ENCODE measurements at regions not wholly inside any gene's neighbourhood (a gene's known extent, or its start where the extent isn't known, plus 50 kb on each side); places are given as distances from the start of the nearest gene placed in this dataset.
A peak's percentile ranks its signal among the peaks of the same experiment; 100 is the strongest.

DNA sequence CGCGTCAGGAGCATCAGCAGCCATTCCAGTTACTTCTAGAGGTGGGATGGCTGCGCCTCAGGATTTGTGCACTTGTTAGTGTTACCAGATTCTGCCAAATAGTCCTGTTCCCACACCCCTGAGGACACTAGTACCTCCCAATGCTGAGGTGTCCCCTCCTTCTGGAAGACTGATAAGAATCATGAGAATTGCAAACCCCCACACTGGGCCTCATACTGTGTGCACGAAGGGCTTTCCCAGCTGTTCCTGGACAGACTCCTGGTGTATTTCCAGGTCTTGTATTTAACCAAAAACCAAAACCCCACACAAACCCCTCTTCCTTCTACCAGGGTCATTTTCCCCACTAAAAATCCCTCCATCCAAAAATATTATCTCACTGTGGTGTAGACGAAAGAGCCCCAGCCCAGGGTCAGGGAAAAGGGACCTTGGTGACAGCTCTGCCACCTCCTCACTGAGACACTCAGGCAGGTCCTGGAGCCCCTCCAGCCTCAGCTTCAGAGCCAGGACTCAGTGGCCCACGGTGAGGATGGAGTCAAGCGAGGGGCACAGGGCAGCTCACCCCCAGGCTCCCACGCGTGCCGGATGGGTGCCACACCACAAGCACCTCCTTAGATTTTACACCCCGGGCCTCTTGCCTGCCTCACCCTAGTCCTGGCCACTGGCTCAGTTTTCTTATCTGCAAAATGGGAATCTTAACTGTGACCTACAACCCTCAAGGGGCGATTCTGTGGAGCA, 131.4 kb upstream of the RUNX3 start (continued):
- TF ChIP-seq ZNF766 (CRISPR knock-in tag; IDR thresholded peaks at IDR 0.05; ENCODE audit: borderline replicate concordance) (no peak), HMGA1 (CRISPR knock-in tag; conservative IDR thresholded peaks at IDR 0.05) (no peak), PHB2 (IDR thresholded peaks at IDR 0.05; ENCODE audit: partially characterized antibody) (no peak)

DNA sequence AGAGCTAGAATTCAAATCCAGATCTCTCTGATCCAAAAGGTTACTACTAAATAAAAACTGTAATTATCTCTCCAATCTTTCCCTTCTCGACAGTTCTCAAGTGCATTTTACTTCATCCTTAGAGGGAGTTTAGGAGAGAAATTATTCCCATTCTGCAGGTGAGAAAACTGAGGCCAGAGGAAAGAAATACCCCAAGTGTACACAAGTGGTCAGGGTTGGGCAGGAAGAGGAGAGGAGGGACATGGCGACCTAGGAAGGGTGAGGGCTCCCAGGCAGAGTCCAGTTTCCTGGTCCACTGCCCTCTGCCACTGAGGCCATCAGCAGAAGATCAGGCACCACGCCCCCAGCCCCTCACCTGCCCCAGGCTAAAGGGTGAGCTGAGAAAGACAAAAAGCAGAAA, 127.1 kb upstream of the RUNX3 start:
- no peak for FAIRE-seq
- CTCF ChIA-PET (ENCODE audit: low intra/inter-chr PET ratio, low total read pairs), result no interaction called here
- in situ Hi-C loops (cut with HindIII; ENCODE audit: extremely low pct_ligation_motif_present, low pct_unique_long_range_greater_than_20kb), result no loop called here

More for the DNA sequence above, 127.1 kb upstream of the RUNX3 start:
- H3K79me2 ChIP-seq (ENCODE audit: insufficient read depth, low read length), result no peaks in the 10 kb centered on the region
- H3K27me3 ChIP-seq (ENCODE audit: control insufficient read depth in 1 of 2, insufficient read depth in 2 of 2, low read length in 2 of 2), result peaks cover 8 to 28% of the 10 kb centered on the region in 2 experiments; a peak in 4 of 5 replicates
- H3K4me2 ChIP-seq (ENCODE audit: low read depth, low read length), result no peak overlapping the region
- no peak overlapping the region for H3K9ac ChIP-seq (ENCODE audit: insufficient read depth, low read depth, low read length)
- intact Hi-C loops (cut with micrococcal nuclease; ENCODE audit: unreplicated experiment), result no loop called here
- no peak overlapping the region for H2AFZ ChIP-seq (ENCODE audit: low read length)
- 40% methylated on average over 2 of the region's 3 CpGs for WGBS (ENCODE audit: low lambda C conversion rate)
- DNase-seq (ENCODE audit: low spot score) (no peak), ATAC-seq (no peak)
- POLR2A ChIA-PET, result no interaction called here
- no peaks in the 10 kb centered on the region for H3K36me3 ChIP-seq (replicated peaks in 1 of 2; ENCODE audit: control insufficient read depth in 1 of 2, insufficient read depth in 2 of 2, low read length in 2 of 2)
- no peaks in the 10 kb centered on the region for H4K20me1 ChIP-seq (ENCODE audit: insufficient read depth, low read length)
- H3K9me3 ChIP-seq (ENCODE audit: low read length), result no peaks in the 10 kb centered on the region
- no peak overlapping the region for H3K4me3 ChIP-seq (replicated peaks in 1 of 3; ENCODE audit: insufficient read depth in 1 of 3, low read depth in 2 of 3, low read length in 3 of 3)
- H3K27ac ChIP-seq (ENCODE audit: extremely low read length, insufficient read depth, low read length), result no peak overlapping the region
- TF ChIP-seq FOXA1 (IDR thresholded peaks at IDR 0.05), result no peak
- no peak for TF ChIP-seq FOXA1 (CRISPR knock-in tag; IDR thresholded peaks at IDR 0.05)
- TF ChIP-seq ZNF629 (CRISPR knock-in tag; conservative IDR thresholded peaks at IDR 0.05), result peak; percentile 63; the same call in 1 of the 2 replicates
- no peak for TF ChIP-seq NCOA2 (CRISPR knock-in tag; IDR thresholded peaks at IDR 0.05)
- TF ChIP-seq ZNF850 (CRISPR knock-in tag; conservative IDR thresholded peaks at IDR 0.05), result no peak
- no peak for TF ChIP-seq ZNF790 (CRISPR knock-in tag; IDR thresholded peaks at IDR 0.05; ENCODE audit: borderline replicate concordance)
- TF ChIP-seq, protein P1, sequence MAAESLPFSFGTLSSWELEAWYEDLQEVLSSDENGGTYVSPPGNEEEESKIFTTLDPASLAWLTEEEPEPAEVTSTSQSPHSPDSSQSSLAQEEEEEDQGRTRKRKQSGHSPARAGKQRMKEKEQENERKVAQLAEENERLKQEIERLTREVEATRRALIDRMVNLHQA (CRISPR knock-in tag; IDR thresholded peaks at IDR 0.05), result no peak
- TF ChIP-seq, protein P2, sequence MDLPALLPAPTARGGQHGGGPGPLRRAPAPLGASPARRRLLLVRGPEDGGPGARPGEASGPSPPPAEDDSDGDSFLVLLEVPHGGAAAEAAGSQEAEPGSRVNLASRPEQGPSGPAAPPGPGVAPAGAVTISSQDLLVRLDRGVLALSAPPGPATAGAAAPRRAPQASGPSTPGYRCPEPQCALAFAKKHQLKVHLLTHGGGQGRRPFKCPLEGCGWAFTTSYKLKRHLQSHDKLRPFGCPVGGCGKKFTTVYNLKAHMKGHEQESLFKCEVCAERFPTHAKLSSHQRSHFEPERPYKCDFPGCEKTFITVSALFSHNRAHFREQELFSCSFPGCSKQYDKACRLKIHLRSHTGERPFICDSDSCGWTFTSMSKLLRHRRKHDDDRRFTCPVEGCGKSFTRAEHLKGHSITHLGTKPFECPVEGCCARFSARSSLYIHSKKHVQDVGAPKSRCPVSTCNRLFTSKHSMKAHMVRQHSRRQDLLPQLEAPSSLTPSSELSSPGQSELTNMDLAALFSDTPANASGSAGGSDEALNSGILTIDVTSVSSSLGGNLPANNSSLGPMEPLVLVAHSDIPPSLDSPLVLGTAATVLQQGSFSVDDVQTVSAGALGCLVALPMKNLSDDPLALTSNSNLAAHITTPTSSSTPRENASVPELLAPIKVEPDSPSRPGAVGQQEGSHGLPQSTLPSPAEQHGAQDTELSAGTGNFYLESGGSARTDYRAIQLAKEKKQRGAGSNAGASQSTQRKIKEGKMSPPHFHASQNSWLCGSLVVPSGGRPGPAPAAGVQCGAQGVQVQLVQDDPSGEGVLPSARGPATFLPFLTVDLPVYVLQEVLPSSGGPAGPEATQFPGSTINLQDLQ (CRISPR knock-in tag; IDR thresholded peaks at IDR 0.05), result no peak
- BruUV-seq (replicated peaks), result no TSS peak
- H3K4me1 ChIP-seq (ENCODE audit: insufficient read depth, low read length), result no peaks in the 10 kb centered on the region

Measured in HepG2 (cell line).